H9 (cell line): ENCODE measurements at regions not wholly inside any gene's neighbourhood (a gene's known extent, or its start where the extent isn't known, plus 50 kb on each side); places are given as distances from the start of the nearest gene placed in this dataset.

Experiments used
- DNase-seq: peaks from one replicate; pipeline ENCODE4 v3.0.0-alpha.2; 2017
- H2AFZ ChIP-seq: one replicate; pipeline ENCODE4 v1.6.1; 2013; ENCODE audit warnings: mild to moderate bottlenecking, low read length, control low read depth, moderate library complexity
- H2AK5ac ChIP-seq: 2 replicates; pipeline ENCODE4 v1.6.1; 2013; ENCODE audit warnings: low read length, control low read depth, mixed read lengths; ENCODE audit not compliant: insufficient read length
- H2BK120ac ChIP-seq: one replicate; pipeline ENCODE4 v1.6.1; 2013; ENCODE audit warnings: low read depth, mild to moderate bottlenecking, low read length, control low read depth, inconsistent platforms; ENCODE audit not compliant: poor library complexity, severe bottlenecking
- H2BK12ac ChIP-seq: 2 replicates; pipeline ENCODE4 v1.6.1; 2013; ENCODE audit warnings: low read length, control low read depth, mixed read lengths, low read depth; ENCODE audit not compliant: insufficient read length
- H2BK15ac ChIP-seq: 2 replicates; pipeline ENCODE4 v1.6.1; 2013; ENCODE audit warnings: low read depth, low read length, control low read depth
- H2BK20ac ChIP-seq: one replicate; pipeline ENCODE4 v1.6.1; 2013; ENCODE audit warnings: low read depth, mild to moderate bottlenecking, low read length, control low read depth, inconsistent platforms; ENCODE audit not compliant: poor library complexity, severe bottlenecking
- H2BK5ac ChIP-seq: 2 replicates; pipeline ENCODE4 v1.6.1; 2013; ENCODE audit warnings: low read length, control low read depth, mixed read lengths; ENCODE audit not compliant: insufficient read length
- H3K14ac ChIP-seq: 2 replicates; pipeline ENCODE4 v1.6.1; 2013; ENCODE audit warnings: low read length, control low read depth; ENCODE audit not compliant: insufficient read depth
- H3K18ac ChIP-seq: 2 replicates; pipeline ENCODE4 v1.6.1; 2013; ENCODE audit warnings: low read depth, mild to moderate bottlenecking, mixed read lengths, low read length, control low read depth; ENCODE audit not compliant: insufficient read length
- H3K23ac ChIP-seq: 2 replicates; pipeline ENCODE4 v1.6.1; 2013; ENCODE audit warnings: low read length, control low read depth, mixed read lengths, low read depth; ENCODE audit not compliant: insufficient read length
- H3K23me2 ChIP-seq: 2 replicates; pipeline ENCODE4 v1.6.1; 2013; ENCODE audit warnings: low read depth, mild to moderate bottlenecking, mixed read lengths, low read length, control low read depth; ENCODE audit not compliant: insufficient read length, poor library complexity, severe bottlenecking
- H3K27ac ChIP-seq: 2 replicates; pipeline ENCODE4 v1.5.1; 2013; ENCODE audit warnings: low read length, control low read depth, mixed read lengths, low read depth; ENCODE audit not compliant: insufficient read length
- H3K27me3 ChIP-seq: 2 replicates; pipeline ENCODE4 v1.6.1; 2013; ENCODE audit warnings: low read length, control low read depth, inconsistent platforms; ENCODE audit not compliant: insufficient read depth
- H3K4ac ChIP-seq: 2 replicates; pipeline ENCODE4 v1.6.1; 2013; ENCODE audit warnings: low read depth, mild to moderate bottlenecking, control low read depth, inconsistent platforms, low read length, moderate library complexity
- H3K4me1 ChIP-seq: 2 replicates; pipeline ENCODE4 v1.6.1; 2013; ENCODE audit warnings: low read length, control low read depth, inconsistent platforms; ENCODE audit not compliant: insufficient read depth
- H3K4me2 ChIP-seq: 2 replicates; pipeline ENCODE4 v1.6.1; 2013; ENCODE audit warnings: low read length, control low read depth, mixed read lengths; ENCODE audit not compliant: insufficient read length, insufficient read depth
- H3K56ac ChIP-seq: 2 replicates; pipeline ENCODE4 v1.6.1; 2013; ENCODE audit warnings: low read depth, mild to moderate bottlenecking, mixed read lengths, low read length, control low read depth; ENCODE audit not compliant: insufficient read length
- H3K79me1 ChIP-seq: 2 replicates; pipeline ENCODE4 v1.6.1; 2013; ENCODE audit warnings: low read depth, mild to moderate bottlenecking, moderate library complexity, low read length, control low read depth, inconsistent platforms; ENCODE audit not compliant: insufficient read depth, poor library complexity, severe bottlenecking
- H3K79me2 ChIP-seq: 2 replicates; pipeline ENCODE4 v1.6.1; 2013; ENCODE audit warnings: low read length, control low read depth, inconsistent platforms; ENCODE audit not compliant: insufficient read depth
- H3K9ac ChIP-seq: 2 replicates; pipeline ENCODE4 v1.6.1; 2013; ENCODE audit warnings: low read length, control low read depth, mixed read lengths; ENCODE audit not compliant: insufficient read length; ENCODE audit errors: extremely low read depth
- H3K9me3 ChIP-seq: one replicate; pipeline ENCODE4 v1.6.1; 2013; ENCODE audit warnings: low read depth, low read length, inconsistent platforms; ENCODE audit not compliant: control insufficient read depth
- H3T11ph ChIP-seq: one replicate; pipeline ENCODE4 v1.6.1; 2013; ENCODE audit warnings: mild to moderate bottlenecking, low read length, control low read depth, inconsistent platforms
- H4K20me1 ChIP-seq: one replicate; pipeline ENCODE4 v1.6.1; 2013; ENCODE audit not compliant: control insufficient read depth, insufficient read length, insufficient read depth
- H4K5ac ChIP-seq: 2 replicates; pipeline ENCODE4 v1.6.1; 2013; ENCODE audit warnings: low read depth, mild to moderate bottlenecking, mixed read lengths, low read length, control low read depth; ENCODE audit not compliant: insufficient read length
- H4K8ac ChIP-seq: replicated peaks from 2 replicates; pipeline ENCODE4 v1.6.1; 2013; ENCODE audit warnings: low read length, control low read depth, mixed read lengths, low read depth; ENCODE audit not compliant: insufficient read length
- H4K91ac ChIP-seq: 2 replicates; pipeline ENCODE4 v1.6.1; 2013; ENCODE audit warnings: low read depth, mild to moderate bottlenecking, moderate library complexity, mixed read lengths, low read length, control low read depth; ENCODE audit not compliant: insufficient read length
- H3K27ac Mint-ChIP-seq, 3 experiments: 2 replicates in 2 of 3; 3 replicates in 1 of 3; pipeline ENCODE4 v1.8.0; 2020 to 2021; ENCODE audit warnings: mixed read lengths in 3 of 3, mild to moderate bottlenecking in 1 of 3, moderate library complexity in 1 of 3
- H3K27me3 Mint-ChIP-seq: 2 replicates; pipeline ENCODE4 v1.8.0; 2021; ENCODE audit warnings: low read depth, mild to moderate bottlenecking, moderate library complexity, mixed read lengths
- H3K36me3 Mint-ChIP-seq, 3 experiments: 2 replicates in 2 of 3; 3 replicates in 1 of 3; pipeline ENCODE4 v1.8.0; 2020 to 2021; ENCODE audit warnings: low read depth in 3 of 3, mixed read lengths in 3 of 3; ENCODE audit not compliant: insufficient read depth in 1 of 3
- H3K4me1 Mint-ChIP-seq, 2 experiments: 2 replicates each; pipeline ENCODE4 v1.8.0; 2020; ENCODE audit warnings: mixed read lengths in 2 of 2
- H3K4me3 Mint-ChIP-seq, 2 experiments: 2 replicates in 1 of 2; 3 replicates in 1 of 2; pipeline ENCODE4 v1.8.0; 2020 to 2021; ENCODE audit warnings: mild to moderate bottlenecking in 2 of 2, mixed read lengths in 2 of 2, moderate library complexity in 1 of 2
- H3K9me3 Mint-ChIP-seq, 2 experiments: 2 replicates in 1 of 2; 3 replicates in 1 of 2; pipeline ENCODE4 v1.8.0; 2020; ENCODE audit warnings: mild to moderate bottlenecking in 2 of 2, mixed read lengths in 2 of 2, moderate library complexity in 1 of 2
- CTCF ChIP-seq: fragments of 200-600 bp; sonication (generic); conservative IDR thresholded peaks from 3 replicates; pipeline ENCODE4 v1.8.0; 2021; ENCODE audit warnings: antibody characterized with exemption, mild to moderate bottlenecking
- WGBS: extraction: QIAGEN DNeasy Blood & Tissue Kit; methylation state at CpG from one replicate; pipeline ENCODE4 v1.1.7; 2013; ENCODE audit warnings: missing lambda C conversion rate, low lambda C conversion rate, mixed read lengths; ENCODE audit not compliant: insufficient read length; ENCODE audit errors: extremely low coverage; 5-methylcytosine and 5-hydroxymethylcytosine counted together

GRCh38 chr1:96643519-96643918 lies 78.1 kb upstream of the PTBP2 start:
- Mint-ChIP-seq H3K9me3 (no peaks in the 10 kb centered on the region), H3K4me3 (no peak overlapping the region), H3K36me3 (no peaks in the 10 kb centered on the region), H3K27me3 (no peaks in the 10 kb centered on the region), H3K4me1 (no peaks in the 10 kb centered on the region), H3K27ac (no peak overlapping the region)
- Histone ChIP-seq H2BK15ac (no peak overlapping the region), H3K27ac (no peak overlapping the region), H2BK120ac (no peak overlapping the region), H2BK20ac (no peak overlapping the region), H3T11ph (no peak overlapping the region), H2BK12ac (no peak overlapping the region), H4K20me1 (no peaks in the 10 kb centered on the region), H4K8ac (no peak overlapping the region), H3K27me3 (no peaks in the 10 kb centered on the region), H4K5ac (no peak overlapping the region), H3K4me1 (no peaks in the 10 kb centered on the region), H3K4ac (no peak overlapping the region), H3K4me2 (no peak overlapping the region), H3K9ac (no peak overlapping the region), H3K9me3 (no peaks in the 10 kb centered on the region), H2AFZ (no peak overlapping the region), H3K79me2 (no peaks in the 10 kb centered on the region), H3K79me1 (no peaks in the 10 kb centered on the region), H2BK5ac (no peak overlapping the region), H3K23me2 (no peaks in the 10 kb centered on the region), H4K91ac (no peak overlapping the region), H3K18ac (no peak overlapping the region), H3K56ac (no peak overlapping the region), H3K23ac (no peak overlapping the region), H3K14ac (no peak overlapping the region), H2AK5ac (no peak overlapping the region)
- WGBS: no CpG with 5 or more reads among the region's 1 CpG
- DNase-seq: no peak
- no peak for TF ChIP-seq CTCF
